ENCODE measurements at regions not wholly inside any gene's neighbourhood (a gene's known extent, or its start where the extent isn't known, plus 50 kb on each side); places are given as distances from the start of the nearest gene placed in this dataset.
A peak's percentile ranks its signal among the peaks of the same experiment; 100 is the strongest.

- DNase-seq: no peak
- in situ Hi-C loops (cut with MboI; ENCODE audit: low pct_unique_long_range_greater_than_20kb, low sequenced_read_pairs): no loop called here
These were observed 52.8 kb upstream of the VWDE start for GRCh38 chr7:12456506-12456905.

GRCh38 chr7:12458520-12459131, 55.0 kb upstream of the VWDE start:
- in situ Hi-C loops (cut with MboI; ENCODE audit: low pct_unique_long_range_greater_than_20kb, low sequenced_read_pairs): no loop called here
- peak; percentile 74 for DNase-seq

GRCh38 chr7:12467837-12468236, 64.2 kb upstream of the VWDE start:
- no peak for DNase-seq
- in situ Hi-C loops (cut with MboI; ENCODE audit: low pct_unique_long_range_greater_than_20kb, low sequenced_read_pairs): no loop called here

GRCh38 chr7:12469568-12469967, 65.9 kb upstream of the VWDE start:
- in situ Hi-C loops (cut with MboI; ENCODE audit: low pct_unique_long_range_greater_than_20kb, low sequenced_read_pairs): no loop called here
- no peak for DNase-seq

- in situ Hi-C loops (cut with MboI; ENCODE audit: low pct_unique_long_range_greater_than_20kb, low sequenced_read_pairs): no loop called here
- no peak for DNase-seq
These were observed 67.3 kb upstream of the VWDE start for GRCh38 chr7:12470930-12471329.

GRCh38 chr7:12474035-12474434, 70.4 kb upstream of the VWDE start:
- DNase-seq: no peak
- in situ Hi-C loops (cut with MboI; ENCODE audit: low pct_unique_long_range_greater_than_20kb, low sequenced_read_pairs): no loop called here

GRCh38 chr7:12475362-12476063, 71.8 kb upstream of the VWDE start:
- in situ Hi-C loops (cut with MboI; ENCODE audit: low pct_unique_long_range_greater_than_20kb, low sequenced_read_pairs): loop anchor here (25.0 kb wide), 1 partner anchor 413 kb away; no protein-coding TSS in a partner anchor
- no peak for DNase-seq

GRCh38 chr7:12477620-12478019, 74.0 kb upstream of the VWDE start:
- in situ Hi-C loops (cut with MboI; ENCODE audit: low pct_unique_long_range_greater_than_20kb, low sequenced_read_pairs): loop anchor here (25.0 kb wide), 1 partner anchor 415 kb away; no protein-coding TSS in a partner anchor
- no peak for DNase-seq

GRCh38 chr7:12481722-12482121, 78.1 kb upstream of the VWDE start:
- in situ Hi-C loops (cut with MboI; ENCODE audit: low pct_unique_long_range_greater_than_20kb, low sequenced_read_pairs): loop anchor here (25.0 kb wide), 1 partner anchor 419 kb away; no protein-coding TSS in a partner anchor
- DNase-seq: no peak

- in situ Hi-C loops (cut with MboI; ENCODE audit: low pct_unique_long_range_greater_than_20kb, low sequenced_read_pairs): loop anchor here (25.0 kb wide), 1 partner anchor 424 kb away; no protein-coding TSS in a partner anchor
- DNase-seq: no peak
These were observed 82.2 kb upstream of the VWDE start for GRCh38 chr7:12485845-12486244.

- in situ Hi-C loops (cut with MboI; ENCODE audit: low pct_unique_long_range_greater_than_20kb, low sequenced_read_pairs): loop anchor here (25.0 kb wide), 1 partner anchor 426 kb away; no protein-coding TSS in a partner anchor
- no peak for DNase-seq
These were observed 82.2 kb upstream of the SCIN start for GRCh38 chr7:12488341-12488740.

GRCh38 chr7:12490107-12490688, 80.3 kb upstream of the SCIN start:
- DNase-seq: peak; percentile 40
- in situ Hi-C loops (cut with MboI; ENCODE audit: low pct_unique_long_range_greater_than_20kb, low sequenced_read_pairs): loop anchor here (25.0 kb wide), 1 partner anchor 428 kb away; no protein-coding TSS in a partner anchor

- no peak for DNase-seq
- in situ Hi-C loops (cut with MboI; ENCODE audit: low pct_unique_long_range_greater_than_20kb, low sequenced_read_pairs): loop anchor here (25.0 kb wide), 1 partner anchor 429 kb away; no protein-coding TSS in a partner anchor
These were observed 79.6 kb upstream of the SCIN start for GRCh38 chr7:12490940-12491339.

- in situ Hi-C loops (cut with MboI; ENCODE audit: low pct_unique_long_range_greater_than_20kb, low sequenced_read_pairs): loop anchor here (25.0 kb wide), 1 partner anchor 429 kb away; no protein-coding TSS in a partner anchor
- no peak for DNase-seq
These were observed 79.0 kb upstream of the SCIN start for GRCh38 chr7:12491526-12491925.

- in situ Hi-C loops (cut with MboI; ENCODE audit: low pct_unique_long_range_greater_than_20kb, low sequenced_read_pairs): loop anchor here (25.0 kb wide), 1 partner anchor 431 kb away; no protein-coding TSS in a partner anchor
- DNase-seq: no peak
These were observed 77.1 kb upstream of the SCIN start for GRCh38 chr7:12493407-12493806.

- no peak for DNase-seq
- in situ Hi-C loops (cut with MboI; ENCODE audit: low pct_unique_long_range_greater_than_20kb, low sequenced_read_pairs): loop anchor here (25.0 kb wide), 1 partner anchor 432 kb away; no protein-coding TSS in a partner anchor
These were observed 76.4 kb upstream of the SCIN start for GRCh38 chr7:12493863-12494686.

- no peak for DNase-seq
- in situ Hi-C loops (cut with MboI; ENCODE audit: low pct_unique_long_range_greater_than_20kb, low sequenced_read_pairs): loop anchor here (25.0 kb wide), 1 partner anchor 432 kb away; no protein-coding TSS in a partner anchor
These were observed 75.9 kb upstream of the SCIN start for GRCh38 chr7:12494687-12495024.

- in situ Hi-C loops (cut with MboI; ENCODE audit: low pct_unique_long_range_greater_than_20kb, low sequenced_read_pairs): loop anchor here (25.0 kb wide), 1 partner anchor 435 kb away; no protein-coding TSS in a partner anchor
- DNase-seq: peak; percentile 85
These were observed 73.4 kb upstream of the SCIN start for GRCh38 chr7:12496901-12497674.
